GM18870 (cell line): ENCODE measurements at regions not wholly inside any gene's neighbourhood (a gene's known extent, or its start where the extent isn't known, plus 50 kb on each side); places are given as distances from the start of the nearest gene placed in this dataset.

Experiments
- ATAC-seq: cut with Tn5 transposase; IDR thresholded peaks from one replicate; pipeline ENCODE4 v1.9.1; 2021; ENCODE audit warnings: moderate library complexity; ENCODE audit not compliant: unreplicated experiment

- no peak for ATAC-seq
These were observed 956.6 kb downstream of the REEP3 start for GRCh38 chr10:64477791-64478190.

GRCh38 chr10:64484811-64485330, 963.7 kb downstream of the REEP3 start:
- no peak for ATAC-seq

GRCh38 chr10:64486149-64486548, 964.9 kb downstream of the REEP3 start:
- no peak for ATAC-seq

- no peak for ATAC-seq
These were observed 965.7 kb downstream of the REEP3 start for GRCh38 chr10:64486901-64487300.

- ATAC-seq, result no peak
These were observed 973.7 kb downstream of the REEP3 start for GRCh38 chr10:64494901-64495300.

GRCh38 chr10:64497306-64497705, 976.1 kb downstream of the REEP3 start:
- ATAC-seq, result no peak

GRCh38 chr10:64501807-64502206, 980.6 kb downstream of the REEP3 start:
- no peak for ATAC-seq

GRCh38 chr10:64502936-64503335, 981.7 kb downstream of the REEP3 start:
- ATAC-seq, result no peak

GRCh38 chr10:64503429-64503828, 982.2 kb downstream of the REEP3 start:
- ATAC-seq, result no peak

- ATAC-seq, result no peak
These were observed 984.3 kb downstream of the REEP3 start for GRCh38 chr10:64505501-64505900.

GRCh38 chr10:64506963-64507362, 985.8 kb downstream of the REEP3 start:
- no peak for ATAC-seq

- no peak for ATAC-seq
These were observed 986.4 kb downstream of the REEP3 start for GRCh38 chr10:64507651-64508028.

GRCh38 chr10:64508029-64508661, 986.9 kb downstream of the REEP3 start:
- no peak for ATAC-seq

GRCh38 chr10:64515970-64516699, 994.9 kb downstream of the REEP3 start:
- no peak for ATAC-seq

GRCh38 chr10:64518456-64518855, 997.3 kb downstream of the REEP3 start:
- no peak for ATAC-seq

- no peak for ATAC-seq
These were observed 998.2 kb downstream of the REEP3 start for GRCh38 chr10:64519427-64519826.

- no peak for ATAC-seq
These were observed 998.6 kb downstream of the REEP3 start for GRCh38 chr10:64519831-64520230.

- ATAC-seq, result no peak
These were observed 1002.0 kb downstream of the REEP3 start for GRCh38 chr10:64523065-64523759.

GRCh38 chr10:64528294-64529002, 1007.2 kb downstream of the REEP3 start:
- ATAC-seq, result no peak

- ATAC-seq, result no peak
These were observed 1007.8 kb downstream of the REEP3 start for GRCh38 chr10:64529003-64529350.

- no peak for ATAC-seq
These were observed 1013.4 kb downstream of the REEP3 start for GRCh38 chr10:64534616-64535015.
